Colonic mucosa (tissue), 4 donors: ENCODE measurements at regions not wholly inside any gene's neighbourhood (a gene's known extent, or its start where the extent isn't known, plus 50 kb on each side); places are given as distances from the start of the nearest gene placed in this dataset.

ENCODE experiments used
- DNase-seq: peaks from one replicate; pipeline ENCODE4 v3.0.0-alpha.2; 2020
- H3K27ac ChIP-seq: fragments of 200-600 bp; one replicate; pipeline ENCODE4 v1.8.0; 2021
- H3K27me3 ChIP-seq: fragments of 200-600 bp; one replicate; pipeline ENCODE4 v1.8.0; 2021
- H3K36me3 ChIP-seq: fragments of 200-600 bp; one replicate; pipeline ENCODE4 v1.8.0; 2021
- H3K4me1 ChIP-seq: fragments of 200-600 bp; one replicate; pipeline ENCODE4 v1.8.0; 2021; ENCODE audit warnings: mild to moderate bottlenecking
- H3K4me3 ChIP-seq: fragments of 200-600 bp; one replicate; pipeline ENCODE4 v1.8.0; 2021
- H3K9ac ChIP-seq, 2 donors: one replicate each; pipeline ENCODE4 v1.7.0; 2013; ENCODE audit warnings: control low read depth in 2 of 2, low read depth in 2 of 2, low read length in 2 of 2
- H3K9me3 ChIP-seq: fragments of 200-600 bp; one replicate; pipeline ENCODE4 v1.8.0; 2021
- intact Hi-C: fragments of 100-400 bp; cut with DNase I; formaldehyde crosslinking; loops from one replicate; pipeline ENCODE4 v1.14.1; 2022
- TF ChIP-seq, protein P1 (sequence below): fragments of 200-600 bp; IDR thresholded peaks from one replicate; pipeline ENCODE4 v1.8.0; 2022; ENCODE audit warnings: antibody characterized with exemption, mild to moderate bottlenecking
- donor health status: healthy.
- donor health status: DM: no; HTN: no; CAD: no.
- donor health status: DM: no; HTN: no; CAD: no.

DNA sequence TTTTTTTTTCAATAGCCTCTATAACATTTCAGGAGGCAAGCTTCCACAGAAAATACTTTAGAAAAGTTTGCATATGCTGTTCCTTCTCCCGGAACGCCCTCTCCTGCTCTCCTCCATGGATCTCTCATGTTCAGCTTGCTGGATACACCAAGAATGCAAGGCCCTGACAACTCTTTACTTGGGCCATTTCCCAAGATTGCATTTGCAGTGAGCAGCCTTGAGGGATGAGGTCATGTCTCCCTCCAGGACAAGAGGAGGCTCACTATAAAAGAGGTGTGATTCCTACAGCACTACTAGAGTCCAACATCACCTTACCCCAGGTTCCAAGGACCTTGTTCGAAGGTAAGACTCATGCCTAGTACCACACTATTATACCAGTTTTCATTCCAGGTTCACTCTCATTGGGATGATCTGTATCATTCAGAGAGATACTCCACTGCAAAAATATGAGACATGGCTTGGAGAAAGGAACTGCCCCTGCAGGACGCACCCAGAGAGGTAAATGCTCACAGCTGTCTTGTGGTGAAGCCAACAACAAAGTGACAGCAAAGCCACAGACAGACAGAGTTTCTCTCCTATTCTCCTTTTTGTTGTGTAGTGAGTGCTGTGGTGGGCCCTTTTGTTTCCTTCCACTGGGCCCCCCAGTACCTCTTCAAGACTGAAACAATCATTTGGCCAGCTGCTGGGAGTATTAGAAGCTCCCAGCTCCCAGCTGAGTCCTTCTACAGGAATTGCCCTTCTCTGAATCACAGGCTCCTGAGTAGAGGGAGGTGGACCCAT is 151.7 kb upstream of the ZNF366 start:
- H3K27ac ChIP-seq: no peak overlapping the region
- DNase-seq: no peak
- TF ChIP-seq, protein P1, sequence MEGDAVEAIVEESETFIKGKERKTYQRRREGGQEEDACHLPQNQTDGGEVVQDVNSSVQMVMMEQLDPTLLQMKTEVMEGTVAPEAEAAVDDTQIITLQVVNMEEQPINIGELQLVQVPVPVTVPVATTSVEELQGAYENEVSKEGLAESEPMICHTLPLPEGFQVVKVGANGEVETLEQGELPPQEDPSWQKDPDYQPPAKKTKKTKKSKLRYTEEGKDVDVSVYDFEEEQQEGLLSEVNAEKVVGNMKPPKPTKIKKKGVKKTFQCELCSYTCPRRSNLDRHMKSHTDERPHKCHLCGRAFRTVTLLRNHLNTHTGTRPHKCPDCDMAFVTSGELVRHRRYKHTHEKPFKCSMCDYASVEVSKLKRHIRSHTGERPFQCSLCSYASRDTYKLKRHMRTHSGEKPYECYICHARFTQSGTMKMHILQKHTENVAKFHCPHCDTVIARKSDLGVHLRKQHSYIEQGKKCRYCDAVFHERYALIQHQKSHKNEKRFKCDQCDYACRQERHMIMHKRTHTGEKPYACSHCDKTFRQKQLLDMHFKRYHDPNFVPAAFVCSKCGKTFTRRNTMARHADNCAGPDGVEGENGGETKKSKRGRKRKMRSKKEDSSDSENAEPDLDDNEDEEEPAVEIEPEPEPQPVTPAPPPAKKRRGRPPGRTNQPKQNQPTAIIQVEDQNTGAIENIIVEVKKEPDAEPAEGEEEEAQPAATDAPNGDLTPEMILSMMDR: no peak
- no peaks in the 10 kb centered on the region for H3K36me3 ChIP-seq
- no peaks in the 10 kb centered on the region for H3K9me3 ChIP-seq
- H3K4me1 ChIP-seq: no peaks in the 10 kb centered on the region
- no peaks in the 10 kb centered on the region for H3K27me3 ChIP-seq
- intact Hi-C loops: no loop called here
- no peak overlapping the region for H3K4me3 ChIP-seq
- no peak overlapping the region for H3K9ac ChIP-seq

DNA sequence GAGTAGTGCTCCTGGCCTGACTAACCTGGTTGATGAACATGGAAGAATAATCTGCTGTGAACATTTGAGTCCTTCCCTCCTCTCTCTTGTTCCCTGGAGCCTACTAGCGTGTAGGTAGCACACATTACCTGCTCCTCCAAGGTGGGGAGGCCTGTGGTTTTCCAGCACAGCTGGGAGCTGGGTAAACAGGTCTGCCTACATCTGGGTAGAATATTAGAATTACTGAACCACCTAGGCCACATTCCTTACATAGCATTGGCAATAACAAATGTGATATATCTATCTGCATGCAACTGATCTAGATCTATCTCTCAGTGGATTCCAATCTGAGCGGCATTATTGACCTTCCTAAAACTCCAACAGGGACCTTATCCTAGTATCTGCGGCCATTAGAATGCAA is 151.0 kb upstream of the ZNF366 start:
- Histone ChIP-seq H3K27me3 (no peaks in the 10 kb centered on the region), H3K27ac (no peak overlapping the region), H3K36me3 (no peaks in the 10 kb centered on the region), H3K9me3 (no peaks in the 10 kb centered on the region), H3K4me3 (no peak overlapping the region), H3K9ac (no peak overlapping the region), H3K4me1 (no peaks in the 10 kb centered on the region)
- intact Hi-C loops: no loop called here
- TF ChIP-seq, protein P1: no peak
- DNase-seq: no peak

DNA sequence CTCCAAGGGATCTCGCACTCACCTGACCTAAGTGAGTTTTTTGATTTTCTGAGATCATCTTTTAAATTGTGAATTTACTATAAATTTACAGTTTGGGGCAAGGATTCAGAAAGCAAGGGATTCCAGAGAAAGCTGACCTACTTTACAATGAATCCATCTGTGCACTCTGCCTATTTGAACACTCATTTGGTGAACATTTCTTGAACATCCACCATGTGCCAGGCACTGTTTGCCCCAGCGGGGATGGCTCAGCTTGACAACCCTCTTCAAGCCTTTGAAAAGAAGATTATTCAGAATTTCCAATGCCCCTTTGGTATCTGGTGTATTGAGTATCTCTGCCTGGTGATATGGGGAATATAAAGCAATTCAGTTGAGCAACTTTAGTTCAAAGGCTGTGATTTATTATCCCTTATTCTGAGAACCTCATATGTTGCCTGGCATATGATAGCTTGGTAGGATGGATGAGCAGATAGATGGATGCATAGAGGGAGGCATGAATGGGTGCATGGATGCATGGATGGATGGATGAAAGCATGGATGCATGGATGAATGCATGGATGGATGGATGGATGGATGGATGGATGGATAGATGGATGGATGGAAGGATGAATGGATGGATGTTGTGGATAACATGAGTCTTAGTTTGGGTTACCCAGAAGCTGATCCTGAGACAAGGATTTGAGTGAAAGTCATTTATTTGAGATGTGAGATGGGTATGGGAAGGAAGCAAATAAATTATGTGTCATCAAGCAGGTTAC is 149.7 kb upstream of the ZNF366 start:
- Histone ChIP-seq H3K36me3 (no peaks in the 10 kb centered on the region), H3K27ac (no peak overlapping the region), H3K4me1 (no peaks in the 10 kb centered on the region), H3K9me3 (no peaks in the 10 kb centered on the region), H3K9ac (no peak overlapping the region), H3K4me3 (no peak overlapping the region), H3K27me3 (no peaks in the 10 kb centered on the region)
- intact Hi-C loops: no loop called here
- TF ChIP-seq, protein P1: no peak
- DNase-seq: no peak

DNA sequence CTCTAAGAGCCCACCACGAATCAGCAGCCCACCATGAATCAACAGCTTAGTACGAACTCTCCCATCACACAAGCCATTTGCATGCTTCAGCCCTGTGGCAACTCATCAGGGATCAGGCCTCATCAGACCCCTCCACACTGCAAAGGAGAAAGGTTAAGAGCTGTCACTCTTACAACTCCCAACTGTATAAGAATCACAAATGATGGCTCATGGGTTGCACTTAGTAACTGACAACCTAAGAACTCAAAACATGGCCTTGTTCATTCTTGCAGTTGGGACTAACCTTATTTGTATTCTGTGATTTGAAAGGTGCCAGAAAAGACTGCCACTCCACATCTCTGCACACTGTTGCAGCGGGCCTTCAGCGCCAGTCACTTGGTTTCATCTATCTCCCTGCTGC is 149.1 kb upstream of the ZNF366 start:
- intact Hi-C loops: no loop called here
- H3K36me3 ChIP-seq: no peaks in the 10 kb centered on the region
- H3K9ac ChIP-seq: no peak overlapping the region
- H3K4me1 ChIP-seq: no peaks in the 10 kb centered on the region
- no peak overlapping the region for H3K27ac ChIP-seq
- TF ChIP-seq, protein P1: no peak
- no peak overlapping the region for H3K4me3 ChIP-seq
- no peaks in the 10 kb centered on the region for H3K9me3 ChIP-seq
- no peaks in the 10 kb centered on the region for H3K27me3 ChIP-seq
- DNase-seq: no peak

DNA sequence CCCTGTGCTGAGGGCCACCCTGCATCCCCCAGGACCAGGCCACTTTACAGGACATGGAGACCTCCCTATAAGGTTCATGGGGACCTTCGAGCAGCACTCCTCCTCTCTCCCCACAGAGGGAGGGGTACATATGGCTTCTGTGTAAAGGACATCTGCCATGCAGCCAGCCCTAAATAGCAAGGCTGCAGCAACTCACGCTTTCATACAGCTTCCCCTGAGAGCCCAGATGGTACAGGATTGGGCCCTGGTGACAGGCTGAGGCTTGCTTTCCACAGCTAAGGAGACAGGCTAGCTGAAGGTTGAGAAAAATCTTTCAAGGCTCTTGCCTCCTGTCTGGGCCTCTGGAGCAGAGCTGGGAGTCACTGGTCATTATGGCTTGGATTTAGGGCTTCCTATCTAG is 147.0 kb upstream of the ZNF366 start:
- Histone ChIP-seq H3K36me3 (no peaks in the 10 kb centered on the region), H3K27ac (no peak overlapping the region), H3K9ac (no peak overlapping the region), H3K9me3 (no peaks in the 10 kb centered on the region), H3K27me3 (no peaks in the 10 kb centered on the region), H3K4me1 (no peaks in the 10 kb centered on the region), H3K4me3 (no peak overlapping the region)
- TF ChIP-seq, protein P1: no peak
- intact Hi-C loops: no loop called here
- no peak for DNase-seq
